ENCODE measurements at regions not wholly inside any gene's neighbourhood (a gene's known extent, or its start where the extent isn't known, plus 50 kb on each side); places are given as distances from the start of the nearest gene placed in this dataset.

GRCh38 chr19:7400815-7401214 is 52.1 kb downstream of the ARHGEF18 start:
- Histone ChIP-seq H3K4me3 (no peak overlapping the region), H2AFZ (ENCODE audit: control insufficient read depth, low read depth, low read length) (no peak overlapping the region), H3K4me1 (ENCODE audit: control insufficient read depth, insufficient read depth, low read length) (peaks cover 10% of the 10 kb centered on the region), H3K79me2 (ENCODE audit: control insufficient read depth, insufficient read depth, low read length) (peaks cover 71% of the 10 kb centered on the region), H3K9ac (ENCODE audit: control insufficient read depth, insufficient read depth, low read length) (no peak overlapping the region), H3K9me3 (replicated peaks; ENCODE audit: control insufficient read depth, insufficient read depth, low read length) (peaks cover 2% of the 10 kb centered on the region; the same call in 2 of the 3 replicates), H4K20me1 (ENCODE audit: control insufficient read depth, insufficient read depth) (no peaks in the 10 kb centered on the region; the same call in 1 of the 2 replicates), H3K4me2 (ENCODE audit: control insufficient read depth, insufficient read depth) (no peak overlapping the region), H3K27ac (ENCODE audit: control insufficient read depth, insufficient read depth) (no peak overlapping the region), H3K27me3 (replicated peaks in 1 of 2; ENCODE audit: control insufficient read depth in 2 of 2, insufficient read depth in 2 of 2, low read length in 1 of 2) (no peaks in the 10 kb centered on the region), H3K36me3 (ENCODE audit: control insufficient read depth in 2 of 2, insufficient read depth in 2 of 2, low read length in 1 of 2) (peaks cover 2 to 15% of the 10 kb centered on the region in 2 experiments)
- in situ Hi-C loops (cut with MboI) (no loop called here), intact Hi-C loops (cut with micrococcal nuclease; ENCODE audit: unreplicated experiment) (no loop called here)
- ChIA-PET CTCF (interaction anchor here (1.0 kb wide), 1 partner anchor 21 kb away, joined by 3 read pairs; no protein-coding TSS in a partner anchor), RAD21 (ENCODE audit: unreplicated experiment) (no interaction called here), SMC1A (ENCODE audit: uncharacterized antibody, unreplicated experiment) (no interaction called here), POLR2A (interaction anchor here (0.5 to 0.6 kb wide), 2 partner anchors 32 to 218 kb away, joined by 4 to 5 read pairs; no protein-coding TSS in a partner anchor)
- no TSS peak for BruUV-seq (replicated peaks)
- no peak for FAIRE-seq
- no peak for ATAC-seq
- 93% methylated on average over 5 of the region's 5 CpGs for WGBS (ENCODE audit: insufficient coverage, insufficient replicate concordance, low lambda C conversion rate, missing lambda C conversion rate)
- no peak for DNase-seq (ENCODE audit: low read depth, low spot score)
- no peak for TF ChIP-seq DPF2 (IDR thresholded peaks at IDR 0.05)
- TF ChIP-seq SMAD1 (IDR thresholded peaks at IDR 0.05; ENCODE audit: low read depth, partially characterized antibody) = no peak
- TF ChIP-seq WRNIP1 (IDR thresholded peaks at IDR 0.05; ENCODE audit: borderline replicate concordance, low read depth, low read length) = no peak
- TF ChIP-seq CUX1 (IDR thresholded peaks at IDR 0.05; ENCODE audit: insufficient replicate concordance, low read depth, low read length) = no peak
- TF ChIP-seq BCL11A (IDR thresholded peaks at IDR 0.05; ENCODE audit: low read depth, low read length) = no peak
- TF ChIP-seq, protein P1, sequence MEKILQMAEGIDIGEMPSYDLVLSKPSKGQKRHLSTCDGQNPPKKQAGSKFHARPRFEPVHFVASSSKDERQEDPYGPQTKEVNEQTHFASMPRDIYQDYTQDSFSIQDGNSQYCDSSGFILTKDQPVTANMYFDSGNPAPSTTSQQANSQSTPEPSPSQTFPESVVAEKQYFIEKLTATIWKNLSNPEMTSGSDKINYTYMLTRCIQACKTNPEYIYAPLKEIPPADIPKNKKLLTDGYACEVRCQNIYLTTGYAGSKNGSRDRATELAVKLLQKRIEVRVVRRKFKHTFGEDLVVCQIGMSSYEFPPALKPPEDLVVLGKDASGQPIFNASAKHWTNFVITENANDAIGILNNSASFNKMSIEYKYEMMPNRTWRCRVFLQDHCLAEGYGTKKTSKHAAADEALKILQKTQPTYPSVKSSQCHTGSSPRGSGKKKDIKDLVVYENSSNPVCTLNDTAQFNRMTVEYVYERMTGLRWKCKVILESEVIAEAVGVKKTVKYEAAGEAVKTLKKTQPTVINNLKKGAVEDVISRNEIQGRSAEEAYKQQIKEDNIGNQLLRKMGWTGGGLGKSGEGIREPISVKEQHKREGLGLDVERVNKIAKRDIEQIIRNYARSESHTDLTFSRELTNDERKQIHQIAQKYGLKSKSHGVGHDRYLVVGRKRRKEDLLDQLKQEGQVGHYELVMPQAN (conservative IDR thresholded peaks at IDR 0.05) = no peak
- no peak for TF ChIP-seq POLR2A (IDR thresholded peaks at IDR 0.05; ENCODE audit: low read depth, low read length)
- TF ChIP-seq ZNF274 (IDR thresholded peaks at IDR 0.05; ENCODE audit: insufficient read depth, insufficient read length) = no peak
- TF ChIP-seq MXI1 (IDR thresholded peaks at IDR 0.05; ENCODE audit: low read depth, low read length) = no peak
- no peak for TF ChIP-seq SKIL (IDR thresholded peaks at IDR 0.05; ENCODE audit: low read depth, poor library complexity, severe bottlenecking)
- TF ChIP-seq TBL1XR1 (IDR thresholded peaks at IDR 0.05; ENCODE audit: low read depth, low read length) = no peak
- no peak for TF ChIP-seq GABPA (IDR thresholded peaks at IDR 0.05; ENCODE audit: low read depth)
- no peak for TF ChIP-seq KDM1A (IDR thresholded peaks at IDR 0.05; ENCODE audit: borderline replicate concordance)
- no peak for TF ChIP-seq BACH1 (IDR thresholded peaks at IDR 0.05; ENCODE audit: borderline replicate concordance)
